ENCODE measurements at regions not wholly inside any gene's neighbourhood (a gene's known extent, or its start where the extent isn't known, plus 50 kb on each side); places are given as distances from the start of the nearest gene placed in this dataset.

GRCh38 chr21:24204641-24205040 is 1402.6 kb downstream of the MRPL39 start:
- Mint-ChIP-seq H3K4me3 (ENCODE audit: low read depth, unreplicated experiment) (no peak overlapping the region), H3K4me1 (ENCODE audit: low read depth, unreplicated experiment) (no peaks in the 10 kb centered on the region), H3K9me3 (ENCODE audit: low read depth, unreplicated experiment) (peaks cover 5% of the 10 kb centered on the region), H3K27me3 (ENCODE audit: unreplicated experiment) (no peaks in the 10 kb centered on the region), H3K27ac (ENCODE audit: unreplicated experiment) (no peak overlapping the region), H3K36me3 (ENCODE audit: insufficient read depth, unreplicated experiment) (no peaks in the 10 kb centered on the region)
- intact Hi-C loops (cut with micrococcal nuclease; ENCODE audit: unreplicated experiment): no loop called here
- CTCF ChIA-PET: no interaction called here
- no TSS peak for BruUV-seq (replicated peaks)
- DNase-seq: no peak
- no peak for TF ChIP-seq CTCF (IDR thresholded peaks at IDR 0.05; ENCODE audit: unreplicated experiment)

GRCh38 chr21:24200052-24200451 is 1407.2 kb downstream of the MRPL39 start:
- no peaks in the 10 kb centered on the region for H3K4me1 Mint-ChIP-seq (ENCODE audit: low read depth, unreplicated experiment)
- no peak overlapping the region for H3K27ac Mint-ChIP-seq (ENCODE audit: unreplicated experiment)
- no peaks in the 10 kb centered on the region for H3K36me3 Mint-ChIP-seq (ENCODE audit: insufficient read depth, unreplicated experiment)
- TF ChIP-seq CTCF (IDR thresholded peaks at IDR 0.05; ENCODE audit: unreplicated experiment): no peak
- no peak for DNase-seq
- intact Hi-C loops (cut with micrococcal nuclease; ENCODE audit: unreplicated experiment): no loop called here
- no peak overlapping the region for H3K4me3 Mint-ChIP-seq (ENCODE audit: low read depth, unreplicated experiment)
- BruUV-seq (replicated peaks): no TSS peak
- CTCF ChIA-PET: no interaction called here
- H3K27me3 Mint-ChIP-seq (ENCODE audit: unreplicated experiment): no peaks in the 10 kb centered on the region
- peaks cover 5% of the 10 kb centered on the region for H3K9me3 Mint-ChIP-seq (ENCODE audit: low read depth, unreplicated experiment)

GRCh38 chr21:24197923-24198322 is 1409.4 kb downstream of the MRPL39 start:
- Mint-ChIP-seq H3K27me3 (ENCODE audit: unreplicated experiment) (no peaks in the 10 kb centered on the region), H3K4me1 (ENCODE audit: low read depth, unreplicated experiment) (no peaks in the 10 kb centered on the region), H3K27ac (ENCODE audit: unreplicated experiment) (no peak overlapping the region), H3K4me3 (ENCODE audit: low read depth, unreplicated experiment) (no peak overlapping the region), H3K36me3 (ENCODE audit: insufficient read depth, unreplicated experiment) (no peaks in the 10 kb centered on the region), H3K9me3 (ENCODE audit: low read depth, unreplicated experiment) (peaks cover 5% of the 10 kb centered on the region)
- intact Hi-C loops (cut with micrococcal nuclease; ENCODE audit: unreplicated experiment): no loop called here
- CTCF ChIA-PET: no interaction called here
- DNase-seq: no peak
- BruUV-seq (replicated peaks): no TSS peak
- no peak for TF ChIP-seq CTCF (IDR thresholded peaks at IDR 0.05; ENCODE audit: unreplicated experiment)

- no peaks in the 10 kb centered on the region for H3K27me3 Mint-ChIP-seq (ENCODE audit: unreplicated experiment)
- intact Hi-C loops (cut with micrococcal nuclease; ENCODE audit: unreplicated experiment): no loop called here
- CTCF ChIA-PET: no interaction called here
Measured at GRCh38 chr21:24197132-24197643, 1410.1 kb downstream of the MRPL39 start.

More at GRCh38 chr21:24197132-24197643, 1410.1 kb downstream of the MRPL39 start:
- no peak for DNase-seq
- Mint-ChIP-seq H3K4me1 (ENCODE audit: low read depth, unreplicated experiment) (no peaks in the 10 kb centered on the region), H3K27ac (ENCODE audit: unreplicated experiment) (no peak overlapping the region), H3K36me3 (ENCODE audit: insufficient read depth, unreplicated experiment) (no peaks in the 10 kb centered on the region), H3K4me3 (ENCODE audit: low read depth, unreplicated experiment) (no peak overlapping the region), H3K9me3 (ENCODE audit: low read depth, unreplicated experiment) (peaks cover 5% of the 10 kb centered on the region)
- no TSS peak for BruUV-seq (replicated peaks)
- TF ChIP-seq CTCF (IDR thresholded peaks at IDR 0.05; ENCODE audit: unreplicated experiment): no peak

Data from Calu3 (cell line).